PC-3 (cell line): ENCODE measurements at regions not wholly inside any gene's neighbourhood (a gene's known extent, or its start where the extent isn't known, plus 50 kb on each side); places are given as distances from the start of the nearest gene placed in this dataset.
"Not testable (repeated sequence)": the region's sequence is repeated elsewhere in the genome, so short reads cannot be mapped to it uniquely, and the experiment has no call there.

Experiments used
- ATAC-seq: fragments of 200-7000 bp; cut with Tn5 transposase; 2 replicates; pipeline ENCODE4 v1.9.1; 2020; ENCODE audit warnings: mild to moderate bottlenecking, moderate library complexity
- BruUV-seq: library from RNA; stranded (reverse); fragments of 400-500 nt; replicated peaks from 2 replicates; lab custom pipeline; 2021; lab: Mats Ljungman, UMichigan
- CTCF ChIA-PET: fragments of 300-600 bp; sonication (Branson Sonifier 250); formaldehyde crosslinking; loops from one replicate; lab custom pipeline; 2022; ENCODE audit warnings: antibody characterized with exemption; lab: Charles Lee
- POLR2A ChIA-PET: fragments of 300-600 bp; sonication (Branson Sonifier 250); formaldehyde crosslinking; loops from one replicate; lab custom pipeline; 2022; ENCODE audit warnings: antibody characterized with exemption; ENCODE audit not compliant: unreplicated experiment; lab: Charles Lee
- DNase-seq: peaks from one replicate; pipeline ENCODE4 v3.0.0-alpha.2; 2015
- H2AFZ ChIP-seq: fragments of 300-600 bp; sonication (generic); 2 replicates; pipeline ENCODE4 v1.6.0; 2016; ENCODE audit warnings: antibody characterized with exemption, low read length
- H3F3A ChIP-seq: fragments of 300-600 bp; sonication (generic); one replicate; pipeline ENCODE4 v1.6.0; 2017; ENCODE audit warnings: antibody characterized with exemption, low read length, control low read depth, mild to moderate bottlenecking; ENCODE audit not compliant: unreplicated experiment
- H3K27ac ChIP-seq: fragments of 300-600 bp; sonication (generic); 2 replicates; pipeline ENCODE4 v1.5.1; 2016; ENCODE audit warnings: mild to moderate bottlenecking, low read length
- H3K27me3 ChIP-seq: fragments of 300-600 bp; sonication (generic); 2 replicates; pipeline ENCODE4 v1.6.1; 2016; ENCODE audit warnings: low read length, mixed read lengths
- H3K36me3 ChIP-seq: fragments of 300-600 bp; sonication (generic); 2 replicates; pipeline ENCODE4 v1.6.1; 2016; ENCODE audit warnings: low read depth, mixed run types, low read length, mixed read lengths
- H3K4me1 ChIP-seq: fragments of 300-600 bp; sonication (generic); 2 replicates; pipeline ENCODE4 v1.5.1; 2016; ENCODE audit warnings: low read length; ENCODE audit not compliant: insufficient read depth
- H3K4me2 ChIP-seq: fragments of 300-600 bp; sonication (generic); 2 replicates; pipeline ENCODE4 v1.6.0; 2016; ENCODE audit warnings: low read length
- H3K4me3 ChIP-seq: fragments of 300-600 bp; sonication (generic); 2 replicates; pipeline ENCODE4 v1.5.1; 2016; ENCODE audit warnings: mild to moderate bottlenecking, low read length, mixed read lengths
- H3K79me2 ChIP-seq: fragments of 300-600 bp; sonication (generic); 2 replicates; pipeline ENCODE4 v1.6.1; 2017; ENCODE audit warnings: low read length, mixed read lengths
- H3K9ac ChIP-seq: fragments of 300-600 bp; sonication (generic); 2 replicates; pipeline ENCODE4 v1.6.0; 2016; ENCODE audit warnings: mild to moderate bottlenecking, low read length
- H3K9me2 ChIP-seq: fragments of 300-600 bp; sonication (generic); replicated peaks from 2 replicates; pipeline ENCODE4 v1.6.1; 2016; ENCODE audit warnings: mixed run types, low read length, mixed read lengths
- H3K9me3 ChIP-seq: fragments of 300-600 bp; sonication (generic); 2 replicates; pipeline ENCODE4 v1.6.1; 2016; ENCODE audit warnings: low read length, mixed read lengths
- H4K20me1 ChIP-seq: fragments of 300-600 bp; sonication (generic); 2 replicates; pipeline ENCODE4 v1.6.1; 2016; ENCODE audit warnings: low read length, mixed read lengths
- EZH2 ChIP-seq: fragments of 300-600 bp; sonication (generic); IDR thresholded peaks from one replicate; pipeline ENCODE4 v1.6.1; 2017; ENCODE audit warnings: antibody characterized with exemption, mild to moderate bottlenecking, low read length; ENCODE audit not compliant: unreplicated experiment
- EZH2phosphoT487 ChIP-seq: fragments of 300-600 bp; sonication (generic); IDR thresholded peaks from 2 replicates; pipeline ENCODE4 v1.6.1; 2018; ENCODE audit warnings: mild to moderate bottlenecking, antibody characterized with exemption, low read length, borderline replicate concordance
- intact Hi-C: fragments of 100-400 bp; cut with micrococcal nuclease; formaldehyde crosslinking; loops from 2 replicates; pipeline ENCODE4 v1.9.0; 2023
- TF ChIP-seq, protein P1 (sequence below): fragments of 300-600 bp; sonication (generic); conservative IDR thresholded peaks from 2 replicates; pipeline ENCODE4 v1.5.1; 2017; ENCODE audit warnings: antibody characterized with exemption, low read depth, mild to moderate bottlenecking, low read length

- CTCF ChIA-PET = interaction anchor here (0.6 kb wide), 1 partner anchor 22 kb away, joined by 3 read pairs; no protein-coding TSS in a partner anchor
- TF ChIP-seq, protein P1, sequence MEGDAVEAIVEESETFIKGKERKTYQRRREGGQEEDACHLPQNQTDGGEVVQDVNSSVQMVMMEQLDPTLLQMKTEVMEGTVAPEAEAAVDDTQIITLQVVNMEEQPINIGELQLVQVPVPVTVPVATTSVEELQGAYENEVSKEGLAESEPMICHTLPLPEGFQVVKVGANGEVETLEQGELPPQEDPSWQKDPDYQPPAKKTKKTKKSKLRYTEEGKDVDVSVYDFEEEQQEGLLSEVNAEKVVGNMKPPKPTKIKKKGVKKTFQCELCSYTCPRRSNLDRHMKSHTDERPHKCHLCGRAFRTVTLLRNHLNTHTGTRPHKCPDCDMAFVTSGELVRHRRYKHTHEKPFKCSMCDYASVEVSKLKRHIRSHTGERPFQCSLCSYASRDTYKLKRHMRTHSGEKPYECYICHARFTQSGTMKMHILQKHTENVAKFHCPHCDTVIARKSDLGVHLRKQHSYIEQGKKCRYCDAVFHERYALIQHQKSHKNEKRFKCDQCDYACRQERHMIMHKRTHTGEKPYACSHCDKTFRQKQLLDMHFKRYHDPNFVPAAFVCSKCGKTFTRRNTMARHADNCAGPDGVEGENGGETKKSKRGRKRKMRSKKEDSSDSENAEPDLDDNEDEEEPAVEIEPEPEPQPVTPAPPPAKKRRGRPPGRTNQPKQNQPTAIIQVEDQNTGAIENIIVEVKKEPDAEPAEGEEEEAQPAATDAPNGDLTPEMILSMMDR = no peak
- TF ChIP-seq EZH2 = no peak
- no peak for TF ChIP-seq EZH2phosphoT487
Measured at GRCh38 chr6:16995511-16996250, 106.2 kb upstream of the STMND1 start.

GRCh38 chr6:16993396-16993795, 108.5 kb upstream of the STMND1 start:
- no peaks in the 10 kb centered on the region for H3K9me3 ChIP-seq
- no peak for TF ChIP-seq EZH2
- TF ChIP-seq, protein P1 = no peak
- TF ChIP-seq EZH2phosphoT487 = no peak
- no peaks in the 10 kb centered on the region for H3K27me3 ChIP-seq
- BruUV-seq = no TSS peak
- DNase-seq = no peak
- no peak for ATAC-seq
- POLR2A ChIA-PET = no interaction called here
- H4K20me1 ChIP-seq = no peaks in the 10 kb centered on the region
- no peaks in the 10 kb centered on the region for H3K9me2 ChIP-seq
- H3K4me1 ChIP-seq = no peaks in the 10 kb centered on the region
- CTCF ChIA-PET = no interaction called here
- H2AFZ ChIP-seq = no peak overlapping the region
- H3F3A ChIP-seq = no peaks in the 10 kb centered on the region
- no peak overlapping the region for H3K4me2 ChIP-seq
- intact Hi-C loops = no loop called here
- no peak overlapping the region for H3K4me3 ChIP-seq
- no peaks in the 10 kb centered on the region for H3K79me2 ChIP-seq
- H3K27ac ChIP-seq = no peak overlapping the region
- no peak overlapping the region for H3K9ac ChIP-seq
- no peaks in the 10 kb centered on the region for H3K36me3 ChIP-seq

More at GRCh38 chr6:16995511-16996250, 106.2 kb upstream of the STMND1 start:
- Histone ChIP-seq H3K27me3 (no peaks in the 10 kb centered on the region), H3K4me2 (no peak overlapping the region), H4K20me1 (no peaks in the 10 kb centered on the region), H2AFZ (no peak overlapping the region), H3K4me3 (no peak overlapping the region), H3K36me3 (no peaks in the 10 kb centered on the region), H3K9me2 (no peaks in the 10 kb centered on the region), H3K79me2 (no peaks in the 10 kb centered on the region), H3F3A (peaks cover 3% of the 10 kb centered on the region), H3K9ac (no peak overlapping the region), H3K9me3 (no peaks in the 10 kb centered on the region), H3K4me1 (peaks cover 15% of the 10 kb centered on the region), H3K27ac (no peak overlapping the region)
- DNase-seq (no peak), ATAC-seq (no peak)
- no TSS peak for BruUV-seq
- POLR2A ChIA-PET = no interaction called here
- intact Hi-C loops = no loop called here

DNA sequence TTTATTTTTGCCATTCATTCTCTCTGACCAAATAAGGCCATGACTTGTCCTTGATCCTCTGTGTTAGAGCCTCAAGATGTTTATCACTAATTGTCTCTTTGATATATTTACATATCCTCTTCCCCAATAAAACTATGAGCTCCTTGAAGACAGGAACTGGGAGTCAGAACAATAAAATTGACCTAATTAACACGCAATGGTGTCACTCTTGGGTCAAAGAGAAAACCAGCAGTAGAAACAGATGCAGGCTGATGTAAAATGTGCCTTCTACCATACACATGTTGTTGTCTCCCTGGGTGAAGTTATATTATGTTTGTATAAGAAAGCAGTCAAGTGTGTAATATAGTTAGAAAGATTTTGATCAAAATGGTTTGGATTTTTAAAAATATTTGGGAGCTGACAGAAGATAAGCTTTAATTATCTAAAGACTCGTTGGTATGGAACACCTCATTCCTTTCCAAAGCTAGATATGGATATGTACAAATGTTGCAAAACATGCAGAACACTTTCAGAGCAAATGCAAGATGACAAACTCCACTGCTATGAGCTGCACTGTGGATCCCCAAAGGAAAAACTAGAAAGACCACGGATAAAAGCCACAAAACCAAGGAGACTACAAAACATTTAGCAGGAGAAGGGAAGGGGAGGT, 109.7 kb upstream of the STMND1 start:
- CTCF ChIA-PET = no interaction called here
- ATAC-seq (no peak), DNase-seq (no peak)
- no peaks in the 10 kb centered on the region for H3K36me3 ChIP-seq
- H3F3A ChIP-seq = no peaks in the 10 kb centered on the region
- no peak overlapping the region for H3K4me2 ChIP-seq
- POLR2A ChIA-PET = no interaction called here
- no peak overlapping the region for H3K4me3 ChIP-seq
- no peaks in the 10 kb centered on the region for H3K79me2 ChIP-seq
- no peak overlapping the region for H2AFZ ChIP-seq
- H3K27me3 ChIP-seq = no peaks in the 10 kb centered on the region
- H3K9ac ChIP-seq = no peak overlapping the region
- intact Hi-C loops = no loop called here
- TF ChIP-seq EZH2phosphoT487 = no peak
- TF ChIP-seq, protein P1 = no peak
- no peak for TF ChIP-seq EZH2
- H3K27ac ChIP-seq = no peak overlapping the region
- no peaks in the 10 kb centered on the region for H3K9me3 ChIP-seq
- H4K20me1 ChIP-seq = no peaks in the 10 kb centered on the region
- no peaks in the 10 kb centered on the region for H3K9me2 ChIP-seq
- H3K4me1 ChIP-seq = no peaks in the 10 kb centered on the region
- no TSS peak for BruUV-seq

DNA sequence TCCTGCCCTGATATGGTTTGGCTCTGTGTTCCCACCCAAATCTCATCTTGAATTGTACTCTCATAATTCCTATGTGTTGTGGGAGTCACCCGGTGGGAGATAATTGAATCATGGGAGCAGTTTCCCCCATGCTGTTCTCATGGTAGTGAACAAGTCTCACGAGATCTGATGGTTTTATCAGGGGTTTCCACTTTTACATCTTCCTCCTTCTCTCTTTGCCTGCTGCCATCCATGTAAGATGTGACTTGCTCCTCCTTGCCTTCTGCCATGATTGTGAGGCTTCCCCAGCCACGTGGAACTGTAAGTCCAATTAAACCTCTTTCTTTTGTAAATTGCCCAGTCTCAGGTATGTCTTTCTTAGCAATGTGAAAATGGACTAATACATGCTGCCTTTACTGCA, 111.9 kb upstream of the STMND1 start:
- H3K27me3 ChIP-seq, H3K9me2 ChIP-seq, ATAC-seq, intact Hi-C loops, H3K4me1 ChIP-seq, H3K4me2 ChIP-seq, H3K4me3 ChIP-seq, H3K9ac ChIP-seq, H3K27ac ChIP-seq, H3F3A ChIP-seq, H4K20me1 ChIP-seq, CTCF ChIA-PET, BruUV-seq, H3K36me3 ChIP-seq, DNase-seq, H3K79me2 ChIP-seq, POLR2A ChIA-PET, H2AFZ ChIP-seq, H3K9me3 ChIP-seq: not testable (repeated sequence)
